Suppressor macrophage treated with lipopolysaccharide for 1 hour (primary cell): ENCODE measurements at regions not wholly inside any gene's neighbourhood (a gene's known extent, or its start where the extent isn't known, plus 50 kb on each side); places are given as distances from the start of the nearest gene placed in this dataset.

Experiments used
- DNase-seq, 3 donors: peaks; one replicate each; pipeline ENCODE4 v3.0.0-alpha.2; 2020 to 2022

GRCh38 chr15:94607176-94607654 is 375.9 kb downstream of the MCTP2 start:
- no peak for DNase-seq

- DNase-seq: peak in 1 of 3 donors; percentile 5
Measured at GRCh38 chr15:94610069-94610468, 378.7 kb downstream of the MCTP2 start.

- DNase-seq: no peak
Measured at GRCh38 chr15:94610485-94610884, 379.1 kb downstream of the MCTP2 start.

GRCh38 chr15:94611656-94612055 is 380.3 kb downstream of the MCTP2 start:
- DNase-seq: no peak

GRCh38 chr15:94615688-94616087 is 384.3 kb downstream of the MCTP2 start:
- DNase-seq: no peak

- no peak for DNase-seq
Measured at GRCh38 chr15:94620632-94621031, 389.3 kb downstream of the MCTP2 start.

GRCh38 chr15:94621736-94622135 is 390.4 kb downstream of the MCTP2 start:
- no peak for DNase-seq

GRCh38 chr15:94626949-94627348 is 395.6 kb downstream of the MCTP2 start:
- no peak for DNase-seq

GRCh38 chr15:94631608-94632007 is 400.2 kb downstream of the MCTP2 start:
- DNase-seq: no peak

GRCh38 chr15:94638183-94638582 is 406.8 kb downstream of the MCTP2 start:
- no peak for DNase-seq

GRCh38 chr15:94639701-94640100 is 408.3 kb downstream of the MCTP2 start:
- DNase-seq: no peak

- no peak for DNase-seq
Measured at GRCh38 chr15:94644433-94644832, 413.1 kb downstream of the MCTP2 start.

- DNase-seq: no peak
Measured at GRCh38 chr15:94653071-94653470, 421.7 kb downstream of the MCTP2 start.

GRCh38 chr15:94655249-94655880 is 424.0 kb downstream of the MCTP2 start:
- DNase-seq: no peak

GRCh38 chr15:94665676-94666441 is 434.5 kb downstream of the MCTP2 start:
- DNase-seq: no peak

- DNase-seq: no peak
Measured at GRCh38 chr15:94666553-94666952, 435.2 kb downstream of the MCTP2 start.

GRCh38 chr15:94667109-94667508 is 435.7 kb downstream of the MCTP2 start:
- DNase-seq: no peak

- peak; percentile 18 to 43 (median 38) for DNase-seq
Measured at GRCh38 chr15:94670438-94671034, 439.2 kb downstream of the MCTP2 start.

GRCh38 chr15:94671858-94672532 is 440.6 kb downstream of the MCTP2 start:
- DNase-seq: no peak

GRCh38 chr15:94673801-94674200 is 442.4 kb downstream of the MCTP2 start:
- no peak for DNase-seq

GRCh38 chr15:94674296-94674695 is 442.9 kb downstream of the MCTP2 start:
- no peak for DNase-seq

GRCh38 chr15:94677202-94677790 is 445.9 kb downstream of the MCTP2 start:
- DNase-seq: no peak

- no peak for DNase-seq
Measured at GRCh38 chr15:94682171-94682570, 450.8 kb downstream of the MCTP2 start.
